Left hindlimb (tissue), 1 donor: ENCODE measurements at regions not wholly inside any gene's neighbourhood (a gene's known extent, or its start where the extent isn't known, plus 50 kb on each side); places are given as distances from the start of the nearest gene placed in this dataset.

Source experiments
- DNase-seq: peaks from one replicate; pipeline ENCODE4 v3.0.0-alpha.2; 2018

DNA sequence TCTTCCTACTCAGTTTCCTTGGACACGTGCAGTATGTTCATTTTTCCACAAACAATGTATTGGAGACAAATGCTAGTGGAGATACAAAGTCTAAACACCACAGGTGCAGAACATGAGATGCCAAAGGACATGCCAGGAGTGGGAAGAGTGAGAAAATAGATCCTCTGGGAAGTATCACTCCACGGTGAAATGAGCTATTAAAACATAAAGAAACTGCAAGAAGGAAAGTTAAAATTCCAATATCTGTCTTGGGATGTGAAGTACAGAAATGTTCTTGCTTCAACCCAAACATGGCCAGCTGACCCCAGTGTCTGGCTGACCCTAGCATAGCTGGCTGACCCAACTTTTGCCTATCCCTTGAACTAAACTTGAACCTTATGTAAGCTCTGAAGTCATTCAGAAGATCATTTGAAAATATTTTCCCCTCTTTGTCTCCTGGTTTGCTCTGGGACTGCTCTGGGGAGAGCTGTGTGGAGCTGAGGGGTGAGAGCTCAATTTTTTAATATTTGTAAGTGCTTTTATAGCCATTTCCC lies 59.5 kb downstream of the FZD1 start:
- DNase-seq: peak; percentile 61

DNA sequence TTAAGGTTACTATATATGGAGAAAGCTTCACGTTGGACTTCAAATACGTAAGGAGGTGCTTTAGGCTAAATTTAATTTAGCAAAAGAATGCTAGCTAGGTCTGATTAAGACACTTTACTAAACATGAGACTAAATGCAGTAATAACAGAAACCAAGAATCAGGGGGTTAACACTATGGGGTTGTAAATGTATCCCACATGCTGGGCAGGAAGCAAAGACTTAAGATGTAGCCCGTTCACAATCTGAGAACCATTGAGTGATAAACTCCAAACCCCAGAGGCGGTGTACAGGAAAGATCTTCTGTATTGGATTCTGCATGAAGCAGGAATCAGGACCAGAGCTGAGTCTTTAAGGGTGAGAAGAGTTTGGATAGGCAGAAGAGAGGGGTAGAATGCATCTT lies 60.4 kb downstream of the FZD1 start:
- DNase-seq: no peak

DNA sequence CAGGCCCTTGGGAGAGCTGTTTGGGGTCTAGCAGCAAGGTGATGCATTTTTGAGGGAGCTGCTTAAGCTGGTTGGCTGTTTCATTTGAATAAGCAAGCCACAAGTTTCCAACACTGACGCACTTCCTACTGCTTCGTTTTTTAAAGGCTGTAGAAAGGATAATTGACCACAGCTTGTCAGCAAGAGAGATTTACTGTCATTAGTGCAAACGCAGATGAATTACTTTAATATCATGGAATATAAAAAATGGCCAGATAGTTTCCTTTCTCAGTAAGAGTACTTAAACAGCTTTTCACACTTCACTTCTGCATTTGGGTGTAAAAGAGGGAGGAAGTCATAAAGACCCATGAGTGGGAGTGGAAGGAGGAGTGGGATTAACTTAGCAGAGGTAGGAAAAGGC lies 61.5 kb downstream of the FZD1 start:
- DNase-seq: no peak

DNA sequence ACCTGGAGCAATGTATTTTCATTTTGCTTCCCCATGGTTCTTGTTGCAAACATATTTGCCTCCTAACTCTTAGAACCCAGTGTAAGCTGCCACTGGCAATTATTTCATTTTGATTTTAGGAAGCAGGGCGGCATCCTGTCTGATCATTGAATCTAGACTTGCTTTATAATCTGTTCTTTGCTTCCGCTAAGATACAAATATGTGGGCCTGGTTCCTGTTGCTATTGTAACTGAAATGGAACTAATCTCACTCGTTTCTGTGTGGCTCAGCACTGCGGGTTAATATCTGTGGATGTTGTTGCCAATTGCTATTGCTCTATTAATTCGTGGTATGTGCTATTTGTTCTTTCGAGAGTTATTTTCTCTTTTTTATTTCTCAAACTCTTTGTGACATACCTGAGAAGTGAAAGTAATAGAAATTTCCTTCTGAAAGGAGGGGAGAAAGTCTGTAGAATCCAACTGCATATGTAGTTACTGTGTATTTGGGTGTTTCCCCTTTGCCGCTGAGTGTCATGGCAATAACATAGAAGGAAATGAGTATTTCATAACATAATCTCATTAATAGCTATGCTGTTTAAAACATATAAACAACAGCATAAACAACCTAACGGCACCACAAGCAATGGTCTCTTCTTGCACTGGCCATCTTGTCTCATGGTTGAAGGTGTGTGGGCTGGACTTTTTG lies 62.4 kb downstream of the FZD1 start:
- no peak for DNase-seq

DNA sequence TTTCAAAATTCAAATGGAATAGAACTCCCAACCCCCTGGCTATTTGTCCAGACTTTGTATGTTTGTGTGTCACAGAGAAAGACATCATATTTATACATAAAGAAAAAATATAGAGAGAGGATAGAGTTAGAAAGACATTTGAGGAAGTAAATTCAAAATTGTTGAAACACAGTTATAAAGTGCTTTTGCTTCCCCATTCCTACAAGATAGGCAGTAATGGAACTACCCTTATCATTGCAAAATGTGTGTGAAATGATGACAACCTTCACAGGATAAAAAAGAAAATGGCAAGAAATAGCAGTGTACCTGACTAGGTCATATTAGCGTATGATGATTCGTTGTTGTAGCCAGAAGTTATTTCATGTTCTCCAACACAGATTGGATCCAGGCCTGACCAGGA lies 63.1 kb downstream of the FZD1 start:
- no peak for DNase-seq

DNA sequence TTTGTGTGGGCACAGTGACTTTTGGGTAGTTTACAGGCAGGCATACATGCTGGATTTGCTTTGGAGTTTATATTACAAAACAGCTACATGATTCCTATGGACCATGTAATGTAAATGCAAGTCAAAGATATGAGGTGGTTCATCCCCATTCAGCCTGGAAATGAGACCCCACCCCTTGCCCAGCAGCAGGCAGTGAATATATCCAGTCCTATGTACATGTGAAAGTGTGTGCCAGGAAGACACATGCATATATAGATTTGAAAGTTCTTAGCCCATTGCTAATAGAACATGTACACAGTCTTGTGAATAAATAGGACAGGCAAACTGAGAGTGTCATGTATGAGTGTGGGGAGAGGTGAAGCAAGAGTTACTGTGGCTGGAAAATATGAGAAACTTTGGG lies 65.3 kb downstream of the FZD1 start:
- DNase-seq: no peak

DNA sequence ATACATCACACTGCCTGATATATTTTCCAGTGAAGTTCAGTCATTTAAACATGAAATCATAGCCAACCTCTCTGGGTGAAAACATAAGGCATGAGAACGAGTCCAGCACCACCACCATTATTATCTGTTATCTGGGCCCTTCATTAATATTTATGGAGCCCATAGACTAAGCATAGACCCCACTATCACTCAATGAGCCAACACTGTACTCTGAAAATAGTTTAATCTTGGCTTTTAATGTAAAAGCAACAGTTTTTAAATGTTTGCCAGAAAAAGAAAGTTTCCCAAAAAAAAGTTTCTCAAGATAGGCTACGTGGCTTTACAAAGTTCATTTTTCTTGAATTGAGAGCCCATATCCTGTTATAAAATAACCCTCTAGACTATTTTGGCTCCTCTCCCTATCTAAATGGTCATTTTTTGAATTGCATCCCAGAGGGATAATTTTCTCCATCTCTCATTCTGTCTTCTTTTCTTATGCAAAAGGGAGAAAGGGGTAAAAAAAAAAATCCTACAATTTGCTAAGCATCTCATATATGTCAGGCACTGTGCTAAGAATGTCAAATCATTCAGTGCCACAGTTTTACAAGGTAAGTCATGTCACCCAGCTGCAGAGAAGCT lies 66.1 kb downstream of the FZD1 start:
- DNase-seq: no peak

DNA sequence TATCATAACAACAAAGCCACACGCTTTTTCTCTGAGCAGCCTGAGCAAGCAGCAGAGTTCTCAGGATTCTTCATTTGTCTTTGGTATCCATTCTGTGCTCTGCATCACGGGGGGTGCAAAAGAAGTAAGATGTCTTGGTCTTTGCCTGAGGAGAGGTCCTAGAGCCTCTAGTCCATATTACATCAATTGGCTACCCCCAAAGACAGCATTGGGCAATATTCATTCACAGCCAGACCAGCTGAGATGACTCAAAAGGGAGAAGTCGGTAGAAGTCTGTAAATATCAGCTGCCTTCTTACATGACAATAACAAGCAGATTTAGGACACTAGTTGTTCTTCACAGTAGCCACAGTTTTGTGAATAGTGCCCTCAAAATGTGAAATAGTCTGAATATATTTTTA lies 66.6 kb downstream of the FZD1 start:
- DNase-seq: no peak

DNA sequence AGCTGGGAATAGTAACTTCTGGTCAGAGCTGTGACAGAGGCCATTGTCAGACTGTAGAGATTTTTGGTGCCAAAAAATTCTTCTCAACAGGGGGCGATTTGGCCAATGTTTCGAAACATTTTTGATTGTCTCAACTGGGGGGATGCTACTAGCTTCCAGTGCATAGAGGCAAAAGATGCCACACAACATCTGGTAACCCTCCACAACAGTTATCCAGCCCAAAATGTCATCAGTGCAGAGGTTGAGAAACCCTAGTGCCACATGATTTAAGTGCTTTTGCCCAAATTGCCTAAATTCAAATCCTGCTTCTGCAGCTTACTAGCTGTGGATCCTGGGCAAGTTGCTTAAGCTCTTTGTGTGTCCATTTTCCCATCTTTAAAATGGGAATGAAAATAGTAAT lies 71.9 kb downstream of the FZD1 start:
- no peak for DNase-seq

DNA sequence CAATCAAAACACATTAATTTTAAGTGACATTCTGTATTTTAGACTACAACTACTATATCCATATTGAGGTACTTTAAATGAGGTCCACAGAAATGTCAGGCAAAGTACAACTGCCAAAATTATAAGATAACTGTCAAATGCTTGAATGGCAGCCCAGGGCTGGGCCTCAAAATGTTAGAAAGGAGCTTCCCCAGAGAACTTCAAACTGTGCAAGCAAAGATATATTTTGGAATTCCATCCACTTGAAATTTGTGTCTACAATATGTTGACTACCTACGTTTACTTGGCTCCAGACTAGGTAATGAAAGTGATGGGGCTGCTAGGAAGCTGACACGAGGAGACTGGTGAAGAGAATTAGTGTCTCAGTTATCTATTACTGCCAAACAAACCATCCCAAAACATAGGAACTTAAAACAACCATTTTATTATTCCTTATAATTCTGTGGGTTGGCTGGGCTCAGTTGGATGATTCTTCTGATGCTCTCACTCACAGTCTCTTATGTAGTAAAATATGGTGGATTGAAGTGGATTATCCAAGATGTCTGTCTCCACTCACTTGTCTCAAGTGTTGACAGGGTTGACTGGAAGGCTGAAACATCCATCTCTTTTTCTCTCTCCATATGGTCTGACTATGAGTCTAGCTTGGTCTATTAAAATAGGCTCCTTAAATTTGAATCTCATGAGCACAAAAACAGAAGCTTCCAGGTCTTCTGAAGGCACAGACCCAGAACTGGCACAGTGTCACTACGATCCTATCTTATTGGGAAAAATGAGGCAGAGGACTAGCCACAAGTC lies 74.2 kb downstream of the FZD1 start:
- no peak for DNase-seq

DNA sequence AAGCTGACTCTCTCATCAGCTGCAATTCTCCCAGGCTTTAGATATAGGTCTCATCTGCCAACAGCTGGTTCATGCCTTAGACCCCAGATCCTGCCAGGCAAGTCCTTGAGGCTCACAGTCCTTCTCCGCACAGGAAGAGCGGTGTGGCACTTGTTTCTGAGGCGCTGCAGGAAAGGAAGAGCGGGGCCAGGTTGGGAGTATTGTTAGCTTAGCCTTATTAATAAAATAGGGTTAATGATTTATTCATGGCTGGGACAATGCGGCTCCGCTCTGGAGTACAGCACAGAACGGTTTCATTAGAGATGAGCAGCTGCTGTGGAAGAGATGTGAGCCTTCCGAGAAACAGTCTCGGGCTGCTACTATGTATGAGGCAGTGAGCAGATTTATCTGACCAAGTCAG lies 78.1 kb downstream of the FZD1 start:
- DNase-seq: peak; percentile 28

DNA sequence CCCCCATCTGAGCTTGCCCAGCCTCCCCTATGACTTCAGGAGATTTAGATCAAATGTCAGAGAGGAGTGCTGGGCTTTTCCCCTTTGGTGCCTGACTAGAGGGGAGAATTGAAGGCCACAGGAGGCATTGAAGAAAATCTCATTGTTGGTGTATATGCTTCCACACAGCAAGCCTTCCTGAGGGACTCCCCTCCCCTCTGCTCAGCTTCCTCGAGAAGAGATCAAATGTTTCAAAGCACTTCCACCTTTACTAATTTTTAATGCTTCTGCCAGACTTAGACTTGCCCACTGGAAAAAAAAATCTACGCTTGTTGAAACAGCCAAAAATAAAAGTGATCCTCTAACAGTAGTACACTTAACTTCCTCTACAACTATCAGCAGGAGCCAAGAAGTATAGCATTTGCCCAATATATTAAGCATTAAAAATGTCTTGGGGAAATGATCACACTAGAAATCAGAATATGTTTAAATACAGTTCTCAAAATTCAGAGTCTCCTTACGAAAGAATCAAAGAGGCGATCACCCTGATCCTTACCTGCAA lies 79.3 kb downstream of the FZD1 start:
- no peak for DNase-seq

DNA sequence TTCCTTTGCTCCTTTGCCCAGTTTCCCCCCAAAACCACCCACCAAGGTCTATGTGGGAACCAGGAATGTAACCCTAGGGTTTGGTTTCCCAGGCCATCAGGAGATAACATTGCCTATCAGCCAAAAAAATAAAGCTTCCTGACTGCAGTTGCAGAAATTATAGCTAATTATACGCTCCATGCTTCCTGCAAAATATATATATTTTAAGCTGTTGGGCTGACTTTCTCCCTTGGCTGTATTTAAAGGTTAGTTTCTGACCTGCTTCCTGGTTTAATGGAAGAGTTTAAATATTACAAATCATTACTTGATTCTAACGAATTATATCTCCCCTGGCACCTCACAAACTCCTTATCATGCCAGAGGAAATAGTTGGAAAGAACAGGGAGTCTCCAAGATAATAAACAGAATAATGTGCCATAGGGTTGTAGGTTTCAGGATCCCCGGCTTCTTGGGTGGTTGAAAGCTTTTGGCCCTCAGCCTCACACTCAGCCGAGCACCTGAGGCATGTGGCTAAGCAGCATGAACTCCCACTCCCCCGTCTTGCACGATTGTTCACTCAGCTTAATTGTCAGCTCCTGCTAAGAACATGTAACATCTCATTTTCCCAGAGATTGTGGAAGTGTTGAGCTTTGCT lies 79.9 kb downstream of the FZD1 start:
- peak; percentile 26 for DNase-seq

DNA sequence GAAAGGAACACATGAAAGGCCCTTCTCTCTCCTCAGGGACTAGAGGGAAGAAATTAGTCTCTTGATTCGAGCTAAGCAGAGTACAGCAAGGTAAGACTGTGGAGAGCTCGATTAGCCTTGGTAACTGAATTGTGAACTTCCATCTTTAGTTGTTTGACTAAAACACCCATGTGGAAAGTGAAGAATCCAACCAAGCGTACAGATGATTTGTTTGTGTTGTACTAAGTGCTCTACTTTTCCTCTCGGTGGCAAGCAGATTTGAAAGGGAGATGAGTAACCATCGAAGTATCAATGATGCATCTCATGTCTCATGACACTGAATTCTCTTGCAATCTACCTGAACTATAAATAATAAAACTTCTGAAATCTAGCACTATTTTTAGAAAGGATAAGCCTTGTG lies 80.7 kb downstream of the FZD1 start:
- DNase-seq: no peak

DNA sequence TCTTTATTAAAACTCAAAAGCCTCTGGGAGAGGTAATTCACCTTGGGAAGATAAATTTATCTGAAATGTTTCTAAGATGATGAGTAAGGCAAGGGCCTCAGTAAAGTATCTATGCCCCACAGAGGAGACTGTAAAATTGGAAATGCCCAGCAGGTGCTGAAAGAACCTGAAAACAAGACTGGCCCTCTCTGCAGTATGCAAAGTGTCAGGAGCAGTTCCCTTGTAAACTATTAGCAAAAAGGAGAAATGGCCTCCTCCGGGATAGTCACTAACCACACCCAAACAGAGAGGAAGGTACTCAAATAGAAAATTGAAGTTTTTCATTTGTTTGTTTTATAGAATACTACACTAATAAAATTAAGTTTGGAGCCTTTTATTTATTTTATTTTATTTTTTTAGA lies 81.2 kb downstream of the FZD1 start:
- DNase-seq: no peak

DNA sequence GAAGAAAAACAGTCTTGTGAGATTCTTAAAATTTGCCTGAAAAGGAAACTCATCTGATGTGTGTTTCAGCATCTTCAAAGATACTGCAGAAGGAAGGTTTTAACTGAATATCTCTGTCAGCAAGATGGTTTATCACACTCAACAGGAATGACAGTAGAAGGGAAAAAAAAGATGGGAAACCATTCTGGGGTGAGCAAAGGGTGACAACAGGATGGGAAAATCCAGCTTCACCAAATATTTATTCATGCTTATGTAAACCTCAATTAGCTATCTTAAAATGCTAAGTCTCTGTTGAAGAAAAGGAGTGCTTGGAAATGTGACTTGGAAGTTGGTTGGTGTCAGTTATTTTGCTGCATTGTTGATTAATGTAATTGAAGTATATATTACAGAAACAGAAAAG lies 82.2 kb downstream of the FZD1 start:
- DNase-seq: no peak

DNA sequence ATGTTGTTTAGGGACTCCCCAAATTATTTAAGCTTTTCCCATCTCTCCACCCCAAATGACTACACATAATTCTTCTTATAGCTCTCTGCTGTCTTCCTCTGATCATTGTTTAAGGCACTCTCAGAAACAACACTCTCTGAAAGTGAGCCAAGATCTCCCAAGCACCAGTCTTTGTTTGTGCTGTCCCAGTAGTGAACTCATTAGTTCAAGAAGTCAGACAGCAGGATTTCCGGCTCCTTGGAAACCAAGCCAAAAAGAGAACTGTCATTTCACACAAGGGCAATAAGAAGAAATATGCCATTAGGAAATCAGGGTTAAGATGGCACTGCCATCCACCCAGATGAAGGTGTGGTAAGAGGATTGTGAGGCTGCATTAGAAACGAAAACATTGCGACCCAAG lies 83.1 kb downstream of the FZD1 start:
- no peak for DNase-seq

DNA sequence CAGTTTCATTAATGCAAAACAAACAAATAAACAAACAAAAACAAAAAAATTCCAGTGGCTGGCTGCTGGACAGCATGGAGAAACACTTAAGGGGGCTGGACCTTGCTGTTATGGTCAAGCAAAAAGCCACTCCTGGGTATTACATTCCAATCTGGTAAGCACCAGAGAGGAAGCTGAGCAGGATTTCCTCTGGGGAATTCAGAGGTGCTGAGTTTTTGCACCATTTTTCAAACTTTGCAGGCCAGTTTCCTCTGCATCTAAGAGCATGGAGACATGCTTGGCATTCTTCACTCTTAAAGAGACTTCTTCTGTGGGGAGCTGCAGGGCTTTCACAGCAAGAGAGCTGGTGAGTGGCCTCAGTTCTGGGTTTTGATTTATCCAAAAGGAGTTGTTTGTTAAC lies 84.5 kb downstream of the FZD1 start:
- no peak for DNase-seq

DNA sequence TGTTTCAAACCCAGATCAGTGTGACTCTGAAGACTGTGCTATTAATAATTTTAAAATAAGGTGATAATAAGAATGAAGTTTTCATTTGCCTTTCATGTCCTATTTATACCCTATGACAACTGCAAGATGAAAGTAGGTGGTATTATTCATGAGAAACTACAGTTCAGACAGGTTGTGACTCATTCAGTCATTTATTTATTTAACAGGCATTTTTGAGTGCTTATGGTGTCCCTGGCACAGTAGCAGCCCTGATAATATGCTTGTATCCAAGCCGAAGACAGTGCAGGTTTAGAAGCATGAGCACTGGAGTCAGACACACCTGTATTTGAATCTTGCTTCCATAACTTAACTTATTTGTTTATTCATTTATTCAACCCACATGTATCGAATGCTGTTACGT lies 87.1 kb downstream of the FZD1 start:
- DNase-seq: no peak

DNA sequence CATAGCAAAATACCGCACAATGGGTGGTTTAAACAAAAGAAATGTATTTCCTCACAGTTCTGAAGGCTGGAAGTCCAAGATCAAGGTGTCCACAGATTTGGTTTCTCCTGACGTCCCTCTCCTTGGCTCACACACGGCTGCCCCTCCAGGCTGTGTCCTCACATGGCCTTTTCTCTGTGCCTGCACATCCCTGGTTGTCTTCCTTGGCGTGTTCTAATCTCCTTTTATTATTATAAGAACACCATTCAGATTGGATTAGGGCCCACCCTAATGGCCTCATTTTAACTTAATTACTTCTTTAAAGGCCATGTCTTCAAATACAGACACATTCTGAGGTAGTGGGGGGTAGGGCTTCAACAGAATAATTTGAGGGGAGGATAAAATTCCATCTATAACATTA lies 87.9 kb downstream of the FZD1 start:
- no peak for DNase-seq

DNA sequence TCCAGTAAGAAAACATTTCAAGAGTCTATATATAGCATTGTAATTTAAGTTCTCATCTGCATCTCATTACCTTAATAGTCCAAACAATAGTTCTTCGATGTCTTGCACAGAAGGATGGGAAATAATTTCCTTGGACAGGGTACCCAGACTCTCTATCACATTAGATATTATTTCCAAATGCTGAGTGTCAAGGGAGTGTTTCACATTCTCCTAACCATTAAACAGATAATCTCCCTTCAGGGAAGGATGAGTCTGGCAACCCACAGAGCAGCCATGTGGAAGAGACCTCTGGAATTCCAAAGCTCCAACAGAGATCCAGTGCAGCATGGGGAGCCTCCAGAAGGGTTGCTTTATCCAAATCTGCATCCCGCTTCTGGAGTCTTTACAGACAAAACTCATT lies 89.6 kb downstream of the FZD1 start:
- DNase-seq: peak; percentile 39

DNA sequence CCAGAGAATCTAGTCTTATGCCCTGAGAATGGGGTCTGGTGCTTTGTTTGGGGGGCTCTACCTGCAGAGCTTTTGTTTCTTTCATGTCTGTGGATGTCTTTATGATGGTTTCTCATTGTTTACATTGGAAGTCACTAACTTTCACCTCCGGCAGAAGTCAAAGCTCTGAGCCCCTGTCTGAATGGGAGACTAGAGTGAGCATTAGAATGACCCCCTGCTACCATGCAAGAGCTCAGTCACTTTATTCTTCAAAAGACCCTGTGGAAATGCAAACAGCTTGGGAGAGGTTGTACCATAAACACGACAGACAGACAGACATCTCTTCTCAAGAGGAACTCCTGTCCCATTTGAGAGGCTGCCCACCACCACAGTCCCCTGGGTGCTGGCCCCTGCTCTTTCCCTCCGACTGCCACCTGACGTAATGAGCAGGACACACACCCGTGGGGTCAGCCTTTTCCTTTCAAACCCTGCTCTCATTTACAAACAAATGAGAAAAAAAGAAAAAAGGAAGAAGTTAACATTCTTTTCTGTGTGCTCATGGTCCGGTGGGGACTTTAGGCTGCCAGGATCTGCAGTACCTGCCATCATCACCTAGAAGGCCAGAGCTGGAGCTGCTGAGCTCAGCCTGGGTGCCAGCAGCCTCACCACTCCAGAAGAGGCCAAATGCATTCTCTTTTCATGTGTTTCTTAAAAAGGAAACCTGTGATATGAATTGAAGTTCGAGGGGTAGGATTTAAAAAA lies 91.6 kb downstream of the FZD1 start:
- no peak for DNase-seq

DNA sequence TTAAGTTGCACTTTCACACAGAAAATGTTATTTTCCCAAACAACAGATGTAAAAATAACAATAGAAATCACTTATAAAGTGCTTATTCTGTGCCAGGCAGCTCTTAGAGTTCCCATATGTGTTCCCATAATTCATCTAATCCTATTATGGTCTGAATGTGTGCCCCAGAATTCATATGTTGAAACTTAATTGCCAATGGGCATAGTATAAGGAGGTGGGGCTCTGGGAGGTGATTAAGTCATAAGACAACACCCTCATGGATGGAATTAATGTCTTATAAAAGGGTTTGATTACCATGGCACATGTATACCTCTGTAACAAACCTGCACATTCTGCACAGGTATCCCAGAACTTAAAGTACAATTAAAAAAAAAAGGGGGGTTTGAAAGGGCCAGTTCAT lies 92.7 kb downstream of the FZD1 start:
- no peak for DNase-seq
